K562 (cell line): ENCODE measurements at regions not wholly inside any gene's neighbourhood (a gene's known extent, or its start where the extent isn't known, plus 50 kb on each side); places are given as distances from the start of the nearest gene placed in this dataset.

Experiments used
- ATAC-seq: fragments of 200-7000 bp; cut with Tn5 transposase; 3 replicates; pipeline ENCODE4 v1.9.1; 2020; ENCODE audit warnings: moderate library complexity
- BruUV-seq: library from RNA; stranded (reverse); fragments of 400-500 nt; replicated peaks from 2 replicates; lab custom pipeline; 2021; lab: Mats Ljungman, UMichigan
- CTCF ChIA-PET: fragments of 300-600 bp; formaldehyde crosslinking; extraction: SDS; loops from one replicate; lab custom pipeline; 2021; ENCODE audit warnings: low intra/inter-chr PET ratio; lab: Yijun Ruan, JAX
- POLR2A ChIA-PET: fragments of 300-600, 350-650 bp; sonication (Branson Sonifier 250); formaldehyde crosslinking; extraction: SDS; loops from one replicate; lab custom pipeline; 2021; ENCODE audit warnings: antibody characterized with exemption, inconsistent platforms; lab: Yijun Ruan, JAX
- DNase-seq, 4 experiments: peaks; one replicate each; pipeline versions ENCODE4 v3.0.0 to v3.0.0-alpha.2; 2011 to 2018; ENCODE audit warnings: low spot score in 3 of 4, mixed read lengths in 3 of 4; ENCODE audit errors: extremely low read depth in 1 of 4
- FAIRE-seq: peaks from 2 replicates; lab custom pipeline; 2011; peaks lifted over from hg19 to GRCh38; lab: Jason Lieb, UNC
- H2AFZ ChIP-seq: 2 replicates; pipeline ENCODE4 v1.6.0; 2011; ENCODE audit warnings: low read depth, low read length, control low read depth, inconsistent platforms
- H3K27ac ChIP-seq: fragments of 200-600 bp; 3 replicates; pipeline ENCODE4 v1.8.0; 2011; ENCODE audit warnings: low read depth, mild to moderate bottlenecking, control low read depth, inconsistent platforms, low read length, moderate library complexity, mixed read lengths; ENCODE audit errors: extremely low read depth
- H3K27me3 ChIP-seq, 2 experiments: fragments of 300-600 bp in 1 of 2; 2 replicates in 1 of 2; 3 replicates in 1 of 2; pipeline versions ENCODE4 v1.6.0 to v1.8.0; 2011; ENCODE audit warnings: inconsistent platforms in 2 of 2, low read length in 2 of 2, mild to moderate bottlenecking in 1 of 2, mixed read lengths in 1 of 2, moderate library complexity in 1 of 2; ENCODE audit not compliant: control insufficient read depth in 2 of 2, insufficient read depth in 2 of 2
- H3K36me3 ChIP-seq: fragments of 300-600 bp; 3 replicates; pipeline ENCODE4 v1.8.0; 2011; ENCODE audit warnings: mild to moderate bottlenecking, low read length, inconsistent platforms; ENCODE audit not compliant: control insufficient read depth, insufficient read depth
- H3K4me1 ChIP-seq, 2 experiments: fragments of 200-600 bp in 1 of 2; replicated peaks in 1 of 2; 2 replicates in 1 of 2; 3 replicates in 1 of 2; pipeline versions ENCODE4 v1.5.1 to v1.8.0; 2011; ENCODE audit warnings: inconsistent platforms in 2 of 2, low read length in 2 of 2, mild to moderate bottlenecking in 1 of 2, mixed read lengths in 1 of 2, moderate library complexity in 1 of 2; ENCODE audit not compliant: control insufficient read depth in 2 of 2, insufficient read depth in 2 of 2
- H3K4me2 ChIP-seq: 2 replicates; pipeline ENCODE4 v1.6.1; 2011; ENCODE audit warnings: low read length, control low read depth, inconsistent platforms, mixed read lengths; ENCODE audit not compliant: insufficient read depth
- H3K4me3 ChIP-seq: fragments of 200-600 bp; sonication (generic), shearing (Covaris generic); 2 replicates; pipeline ENCODE4 v1.5.1; 2016; ENCODE audit warnings: control low read depth, inconsistent platforms
- H3K79me2 ChIP-seq: fragments of 200-600 bp; 3 replicates; pipeline ENCODE4 v1.8.0; 2011; ENCODE audit warnings: low read length, inconsistent platforms; ENCODE audit not compliant: control insufficient read depth, insufficient read depth
- H3K9ac ChIP-seq, 2 experiments: 2 replicates each; pipeline versions ENCODE4 v1.6.0 to v1.6.1; 2011; ENCODE audit warnings: low read depth in 2 of 2, low read length in 2 of 2, control low read depth in 1 of 2, inconsistent platforms in 1 of 2, mild to moderate bottlenecking in 1 of 2, mixed read lengths in 1 of 2; ENCODE audit not compliant: insufficient read depth in 1 of 2
- H3K9me1 ChIP-seq: one replicate; pipeline ENCODE4 v1.6.0; 2011; ENCODE audit warnings: inconsistent platforms, mild to moderate bottlenecking, low read length, moderate library complexity; ENCODE audit not compliant: control insufficient read depth, insufficient read depth
- H3K9me3 ChIP-seq: replicated peaks from 2 replicates; pipeline ENCODE4 v1.5.1; 2011; ENCODE audit warnings: low read depth, low read length, inconsistent platforms; ENCODE audit not compliant: control insufficient read depth, insufficient read depth
- H4K20me1 ChIP-seq: replicated peaks from 2 replicates; pipeline ENCODE4 v1.6.1; 2011; ENCODE audit warnings: low read length, inconsistent platforms, mixed read lengths; ENCODE audit not compliant: control insufficient read depth, insufficient read depth
- GMEB1 ChIP-seq: fragments of 250-450 bp; sonication (Bioruptor Pico); IDR thresholded peaks from 2 replicates; pipeline ENCODE4 v1.4.0; 2020; ENCODE audit warnings: mild to moderate bottlenecking
- MAFG ChIP-seq: fragments of 450-650 bp; conservative IDR thresholded peaks from 2 replicates; pipeline ENCODE4 v1.6.1; 2016; ENCODE audit warnings: missing genetic modification characterization, missing compliant biosample characterization
- MTA1 ChIP-seq: fragments of 450-650 bp; IDR thresholded peaks from 2 replicates; pipeline ENCODE4 v1.6.1; 2017; ENCODE audit warnings: borderline replicate concordance
- RBM25 ChIP-seq: fragments of 200-400 bp; formaldehyde crosslinking; IDR thresholded peaks from 2 replicates; pipeline ENCODE4 v1.6.1; 2018; ENCODE audit warnings: low read length, low read depth, moderate library complexity; ENCODE audit not compliant: severe bottlenecking
- SAFB ChIP-seq: fragments of 200-400 bp; formaldehyde crosslinking; IDR thresholded peaks from 2 replicates; pipeline ENCODE4 v1.6.1; 2017; ENCODE audit warnings: low read depth, low read length, borderline replicate concordance
- SAFB2 ChIP-seq: fragments of 200-400 bp; formaldehyde crosslinking; IDR thresholded peaks from 2 replicates; pipeline ENCODE4 v1.6.1; 2018; ENCODE audit warnings: borderline replicate concordance, low read length, low read depth, moderate library complexity; ENCODE audit not compliant: severe bottlenecking
- ZEB2 ChIP-seq: fragments of 450-650 bp; IDR thresholded peaks from 2 replicates; pipeline ENCODE4 v1.6.1; 2016
- ZFP36 ChIP-seq: fragments of 150-350 bp; IDR thresholded peaks from 2 replicates; pipeline ENCODE4 v1.6.1; 2018; ENCODE audit warnings: low read length, low read depth; ENCODE audit not compliant: partially characterized antibody
- ZNF23 ChIP-seq: fragments of 250-450 bp; sonication (Bioruptor Pico); IDR thresholded peaks from 2 replicates; pipeline ENCODE4 v1.4.0; 2020; ENCODE audit warnings: mild to moderate bottlenecking
- WGBS: fragments of 100-300 bp; shearing (Covaris generic); methylation state at CpG from one replicate; pipeline ENCODE4 v1.1.6; 2016; ENCODE audit warnings: low coverage, mixed read lengths; ENCODE audit not compliant: insufficient coverage; ENCODE audit errors: missing lambda C conversion rate; 5-methylcytosine and 5-hydroxymethylcytosine counted together
- in situ Hi-C: fragments of 300-500 bp; cut with MboI; formaldehyde crosslinking; loops from 4 replicates; pipeline ENCODE4 v1.15.0; 2018; ENCODE audit warnings: inconsistent platforms, mixed read lengths
- intact Hi-C: fragments of 100-400 bp; cut with micrococcal nuclease; formaldehyde crosslinking; loops from 2 replicates; pipeline ENCODE4 v1.14.2; 2022
- TF ChIP-seq, protein P1 (sequence below): fragments of 450-650 bp; IDR thresholded peaks from 2 replicates; pipeline ENCODE4 v1.6.1; 2018; ENCODE audit warnings: mild to moderate bottlenecking, low read depth; ENCODE audit not compliant: partially characterized antibody
- TF ChIP-seq, protein P2 (sequence below): fragments of 250-450 bp; sonication (Bioruptor Pico); IDR thresholded peaks from 2 replicates; pipeline ENCODE4 v1.8.0; 2021; ENCODE audit warnings: moderate library complexity, mild to moderate bottlenecking, inconsistent platforms
- TF ChIP-seq, protein P3 (sequence below): sonication (generic); formaldehyde crosslinking; IDR thresholded peaks from 2 replicates; pipeline ENCODE4 v1.9.0; 2022; ENCODE audit warnings: mild to moderate bottlenecking, missing genetic modification reagents

- no peaks in the 10 kb centered on the region for H3K9me1 ChIP-seq
Observed at GRCh38 chr2:123415678-123416077, 609.4 kb upstream of the CNTNAP5 start.

GRCh38 chr2:123419976-123420375, 605.1 kb upstream of the CNTNAP5 start:
- H3K9me1 ChIP-seq, result no peaks in the 10 kb centered on the region
- no peaks in the 10 kb centered on the region for H3K79me2 ChIP-seq
- DNase-seq (no peak), FAIRE-seq (no peak), ATAC-seq (no peak)
- H3K27ac ChIP-seq, result no peak overlapping the region
- BruUV-seq, result no TSS peak
- no peaks in the 10 kb centered on the region for H3K4me1 ChIP-seq
- intact Hi-C loops, result no loop called here
- no peaks in the 10 kb centered on the region for H3K27me3 ChIP-seq
- no peak overlapping the region for H3K4me2 ChIP-seq
- POLR2A ChIA-PET, result interaction anchor here (0.8 kb wide), 1 partner anchor 16 kb away, joined by 3 read pairs; no protein-coding TSS in a partner anchor
- H3K36me3 ChIP-seq, result no peaks in the 10 kb centered on the region
- no peaks in the 10 kb centered on the region for H4K20me1 ChIP-seq
- CTCF ChIA-PET, result no interaction called here
- H3K9me3 ChIP-seq, result no peaks in the 10 kb centered on the region
- in situ Hi-C loops, result no loop called here
- H2AFZ ChIP-seq, result no peak overlapping the region
- no peak overlapping the region for H3K9ac ChIP-seq
- no peak overlapping the region for H3K4me3 ChIP-seq
- TF ChIP-seq RBM25 (no peak), ZNF23 (CRISPR knock-in tag) (no peak), GMEB1 (no peak), ZFP36 (no peak), SAFB (no peak), ZEB2 (no peak), MAFG (tag) (no peak), SAFB2 (no peak)
- TF ChIP-seq, protein P1, sequence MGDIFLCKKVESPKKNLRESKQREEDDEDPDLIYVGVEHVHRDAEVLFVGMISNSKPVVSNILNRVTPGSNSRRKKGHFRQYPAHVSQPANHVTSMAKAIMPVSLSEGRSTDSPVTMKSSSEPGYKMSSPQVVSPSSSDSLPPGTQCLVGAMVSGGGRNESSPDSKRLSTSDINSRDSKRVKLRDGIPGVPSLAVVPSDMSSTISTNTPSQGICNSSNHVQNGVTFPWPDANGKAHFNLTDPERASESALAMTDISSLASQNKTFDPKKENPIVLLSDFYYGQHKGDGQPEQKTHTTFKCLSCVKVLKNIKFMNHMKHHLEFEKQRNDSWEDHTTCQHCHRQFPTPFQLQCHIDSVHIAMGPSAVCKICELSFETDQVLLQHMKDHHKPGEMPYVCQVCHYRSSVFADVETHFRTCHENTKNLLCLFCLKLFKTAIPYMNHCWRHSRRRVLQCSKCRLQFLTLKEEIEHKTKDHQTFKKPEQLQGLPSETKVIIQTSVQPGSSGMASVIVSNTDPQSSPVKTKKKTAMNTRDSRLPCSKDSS, result no peak
- TF ChIP-seq, protein P2, sequence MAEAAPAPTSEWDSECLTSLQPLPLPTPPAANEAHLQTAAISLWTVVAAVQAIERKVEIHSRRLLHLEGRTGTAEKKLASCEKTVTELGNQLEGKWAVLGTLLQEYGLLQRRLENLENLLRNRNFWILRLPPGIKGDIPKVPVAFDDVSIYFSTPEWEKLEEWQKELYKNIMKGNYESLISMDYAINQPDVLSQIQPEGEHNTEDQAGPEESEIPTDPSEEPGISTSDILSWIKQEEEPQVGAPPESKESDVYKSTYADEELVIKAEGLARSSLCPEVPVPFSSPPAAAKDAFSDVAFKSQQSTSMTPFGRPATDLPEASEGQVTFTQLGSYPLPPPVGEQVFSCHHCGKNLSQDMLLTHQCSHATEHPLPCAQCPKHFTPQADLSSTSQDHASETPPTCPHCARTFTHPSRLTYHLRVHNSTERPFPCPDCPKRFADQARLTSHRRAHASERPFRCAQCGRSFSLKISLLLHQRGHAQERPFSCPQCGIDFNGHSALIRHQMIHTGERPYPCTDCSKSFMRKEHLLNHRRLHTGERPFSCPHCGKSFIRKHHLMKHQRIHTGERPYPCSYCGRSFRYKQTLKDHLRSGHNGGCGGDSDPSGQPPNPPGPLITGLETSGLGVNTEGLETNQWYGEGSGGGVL, result no peak
- TF ChIP-seq, protein P3, sequence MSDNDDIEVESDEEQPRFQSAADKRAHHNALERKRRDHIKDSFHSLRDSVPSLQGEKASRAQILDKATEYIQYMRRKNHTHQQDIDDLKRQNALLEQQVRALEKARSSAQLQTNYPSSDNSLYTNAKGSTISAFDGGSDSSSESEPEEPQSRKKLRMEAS (CRISPR knock-in tag), result no peak

More at GRCh38 chr2:123415678-123416077, 609.4 kb upstream of the CNTNAP5 start:
- H2AFZ ChIP-seq, result no peak overlapping the region
- BruUV-seq, result no TSS peak
- no peaks in the 10 kb centered on the region for H4K20me1 ChIP-seq
- intact Hi-C loops (no loop called here), in situ Hi-C loops (no loop called here)
- ChIA-PET CTCF (no interaction called here), POLR2A (no interaction called here)
- WGBS, result 5% methylated on average over 2 of the region's 2 CpGs
- no peaks in the 10 kb centered on the region for H3K4me1 ChIP-seq
- no peaks in the 10 kb centered on the region for H3K36me3 ChIP-seq
- TF ChIP-seq MTA1, result no peak
- ATAC-seq (no peak), DNase-seq (no peak), FAIRE-seq (no peak)
- no peak overlapping the region for H3K4me2 ChIP-seq
- no peak overlapping the region for H3K9ac ChIP-seq
- no peaks in the 10 kb centered on the region for H3K27me3 ChIP-seq
- no peaks in the 10 kb centered on the region; the same call in 1 of the 2 replicates for H3K9me3 ChIP-seq
- H3K27ac ChIP-seq, result no peak overlapping the region
- H3K4me3 ChIP-seq, result no peak overlapping the region
- no peaks in the 10 kb centered on the region for H3K79me2 ChIP-seq
